Keratinocyte (primary cell): ENCODE measurements at regions not wholly inside any gene's neighbourhood (a gene's known extent, or its start where the extent isn't known, plus 50 kb on each side); places are given as distances from the start of the nearest gene placed in this dataset.

Experiments
- DNase-seq: peaks from one replicate; pipeline ENCODE4 v3.0.0-alpha.2; 2011; ENCODE audit warnings: low read depth, missing footprints, low spot score
- FAIRE-seq: peaks from 2 replicates; lab custom pipeline; 2011; peaks lifted over from hg19 to GRCh38; lab: Jason Lieb, UNC
- H2AFZ ChIP-seq: 2 replicates; pipeline ENCODE4 v1.6.0; 2012; ENCODE audit warnings: low read length, control low read depth, inconsistent platforms; ENCODE audit not compliant: control insufficient read depth
- H3K27ac ChIP-seq: 2 replicates; pipeline ENCODE4 v1.5.1; 2011; ENCODE audit warnings: low read length; ENCODE audit not compliant: control insufficient read depth, insufficient read depth
- H3K27me3 ChIP-seq: 3 replicates; pipeline ENCODE4 v1.6.0; 2011; ENCODE audit warnings: low read length; ENCODE audit not compliant: control insufficient read depth, insufficient read depth; ENCODE audit errors: extremely low read depth
- H3K36me3 ChIP-seq, 2 experiments: 2 replicates in 1 of 2; 3 replicates in 1 of 2; pipeline ENCODE4 v1.5.1; 2011; ENCODE audit warnings: low read length in 2 of 2, mild to moderate bottlenecking in 1 of 2; ENCODE audit not compliant: control insufficient read depth in 2 of 2, insufficient read depth in 2 of 2; ENCODE audit errors: extremely low read depth in 1 of 2
- H3K4me1 ChIP-seq: 3 replicates; pipeline ENCODE4 v1.5.1; 2011; ENCODE audit warnings: low read length; ENCODE audit not compliant: control insufficient read depth, insufficient read depth; ENCODE audit errors: extremely low read depth
- H3K4me2 ChIP-seq: 3 replicates; pipeline ENCODE4 v1.6.0; 2011; ENCODE audit warnings: low read depth, low read length; ENCODE audit not compliant: control insufficient read depth, insufficient read depth; ENCODE audit errors: extremely low read depth
- H3K4me3 ChIP-seq, 3 experiments: fragments of 200-600 bp in 1 of 3; sonication (generic) in 1 of 3; 2 replicates in 2 of 3; 3 replicates in 1 of 3; pipeline ENCODE4 v1.5.1; 2011 to 2016; ENCODE audit warnings: low read length in 3 of 3, mild to moderate bottlenecking in 3 of 3, control low read depth in 2 of 3, inconsistent platforms in 1 of 3, low read depth in 1 of 3, mixed read lengths in 1 of 3, mixed run types in 1 of 3, moderate library complexity in 1 of 3; ENCODE audit not compliant: control insufficient read depth in 2 of 3, insufficient read depth in 2 of 3; ENCODE audit errors: extremely low read depth in 1 of 3
- H3K79me2 ChIP-seq: 2 replicates; pipeline ENCODE4 v1.6.0; 2012; ENCODE audit warnings: low read length; ENCODE audit not compliant: control insufficient read depth, insufficient read depth
- H3K9ac ChIP-seq: 3 replicates; pipeline ENCODE4 v1.6.0; 2011; ENCODE audit warnings: low read length; ENCODE audit not compliant: control insufficient read depth, insufficient read depth; ENCODE audit errors: extremely low read depth
- H3K9me1 ChIP-seq: 3 replicates; pipeline ENCODE4 v1.6.0; 2011; ENCODE audit warnings: low read length; ENCODE audit not compliant: control insufficient read depth, insufficient read depth; ENCODE audit errors: extremely low read depth
- H3K9me3 ChIP-seq: 2 replicates; pipeline ENCODE4 v1.5.1; 2012; ENCODE audit warnings: low read depth, low read length; ENCODE audit not compliant: control insufficient read depth
- H4K20me1 ChIP-seq: 3 replicates; pipeline ENCODE4 v1.6.0; 2011; ENCODE audit warnings: low read length; ENCODE audit not compliant: control insufficient read depth, insufficient read depth; ENCODE audit errors: extremely low read depth
- EZH2 ChIP-seq: IDR thresholded peaks from one replicate; pipeline ENCODE4 v1.6.1; 2012; ENCODE audit warnings: inconsistent platforms, mild to moderate bottlenecking, low read length, moderate library complexity
- dilution Hi-C: fragments of 300-500 bp; cut with MboI; formaldehyde crosslinking; loops from one replicate; pipeline ENCODE4 v1.7.0; 2020; ENCODE audit warnings: low sequenced_read_pairs; ENCODE audit not compliant: extremely low pct_ligation_motif_present
- TF ChIP-seq, protein P1 (sequence below), 3 experiments: IDR thresholded peaks in 1 of 3; conservative IDR thresholded peaks in 1 of 3; optimal IDR thresholded peaks in 1 of 3; 2 replicates in 2 of 3; 3 replicates in 1 of 3; pipeline versions ENCODE3 to v1.5.1; 2011; ENCODE audit warnings: low read length in 3 of 3, mild to moderate bottlenecking in 3 of 3, moderate library complexity in 2 of 3, control low read depth in 1 of 3, inconsistent platforms in 1 of 3; ENCODE audit not compliant: insufficient read depth in 2 of 3; ENCODE audit errors: extremely low read depth in 1 of 3

- no peak for FAIRE-seq
- H3K9me1 ChIP-seq = no peaks in the 10 kb centered on the region
- TF ChIP-seq, protein P1, sequence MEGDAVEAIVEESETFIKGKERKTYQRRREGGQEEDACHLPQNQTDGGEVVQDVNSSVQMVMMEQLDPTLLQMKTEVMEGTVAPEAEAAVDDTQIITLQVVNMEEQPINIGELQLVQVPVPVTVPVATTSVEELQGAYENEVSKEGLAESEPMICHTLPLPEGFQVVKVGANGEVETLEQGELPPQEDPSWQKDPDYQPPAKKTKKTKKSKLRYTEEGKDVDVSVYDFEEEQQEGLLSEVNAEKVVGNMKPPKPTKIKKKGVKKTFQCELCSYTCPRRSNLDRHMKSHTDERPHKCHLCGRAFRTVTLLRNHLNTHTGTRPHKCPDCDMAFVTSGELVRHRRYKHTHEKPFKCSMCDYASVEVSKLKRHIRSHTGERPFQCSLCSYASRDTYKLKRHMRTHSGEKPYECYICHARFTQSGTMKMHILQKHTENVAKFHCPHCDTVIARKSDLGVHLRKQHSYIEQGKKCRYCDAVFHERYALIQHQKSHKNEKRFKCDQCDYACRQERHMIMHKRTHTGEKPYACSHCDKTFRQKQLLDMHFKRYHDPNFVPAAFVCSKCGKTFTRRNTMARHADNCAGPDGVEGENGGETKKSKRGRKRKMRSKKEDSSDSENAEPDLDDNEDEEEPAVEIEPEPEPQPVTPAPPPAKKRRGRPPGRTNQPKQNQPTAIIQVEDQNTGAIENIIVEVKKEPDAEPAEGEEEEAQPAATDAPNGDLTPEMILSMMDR (optimal IDR thresholded peaks at IDR 0.05 in 1 of 3, IDR thresholded peaks at IDR 0.05 in 1 of 3, conservative IDR thresholded peaks at IDR 0.05 in 1 of 3; ENCODE audit: extremely low read depth in 1 of 3, insufficient read depth in 2 of 3, low read length in 3 of 3) = peak in 2 of 3 experiments; percentile 32 to 47
- TF ChIP-seq EZH2 = no peak
Observed at GRCh38 chr11:112694813-112695212, 266.4 kb upstream of the NCAM1 start.

DNA sequence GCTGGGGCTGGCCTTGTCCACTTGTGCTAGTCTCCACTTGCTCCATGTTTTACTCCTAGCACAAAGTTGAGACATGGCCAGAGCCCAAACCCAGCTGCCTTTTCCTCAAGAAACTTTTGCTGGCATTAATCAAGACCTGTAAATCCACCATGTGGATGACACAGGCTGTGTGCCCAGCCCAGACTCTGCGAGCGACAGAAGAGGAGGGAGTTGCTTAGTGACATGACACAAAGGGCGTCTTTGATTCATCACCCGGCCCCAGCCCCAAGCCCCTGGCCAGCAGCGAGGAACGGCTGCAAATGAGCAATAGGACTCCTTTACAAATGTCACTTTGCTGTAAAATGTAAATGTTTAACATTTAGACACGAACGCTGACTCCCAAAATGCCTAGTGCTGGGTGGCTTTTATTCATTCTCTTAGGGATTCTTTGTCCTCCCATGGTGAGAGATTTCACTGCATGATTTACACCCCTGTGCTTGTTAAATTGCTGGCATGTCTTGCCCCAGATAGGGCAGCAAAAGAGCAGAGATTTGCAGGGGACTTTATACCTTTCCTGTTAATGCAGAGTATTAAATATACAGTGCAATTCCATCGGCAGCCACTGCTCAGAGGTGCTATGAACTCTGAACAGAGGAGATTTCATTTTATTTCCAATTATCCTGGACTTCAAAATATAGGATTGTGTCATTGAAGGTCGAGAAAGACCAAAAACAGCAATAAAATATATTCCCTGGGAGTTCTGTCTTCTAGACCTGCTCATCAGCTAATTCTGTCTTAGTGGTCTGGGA lies 263.6 kb upstream of the NCAM1 start:
- H2AFZ ChIP-seq = no peak overlapping the region
- H3K36me3 ChIP-seq = no peaks in the 10 kb centered on the region
- no peaks in the 10 kb centered on the region for H4K20me1 ChIP-seq
- FAIRE-seq (no peak), DNase-seq (no peak)
- peaks cover 12% of the 10 kb centered on the region for H3K4me1 ChIP-seq
- peaks cover 4% of the 10 kb centered on the region for H3K27me3 ChIP-seq
- H3K79me2 ChIP-seq = no peaks in the 10 kb centered on the region
- H3K4me2 ChIP-seq = no peak overlapping the region
- no peak overlapping the region for H3K9ac ChIP-seq
- dilution Hi-C loops = no loop called here
- no peak overlapping the region for H3K4me3 ChIP-seq
- H3K9me3 ChIP-seq = no peaks in the 10 kb centered on the region
- TF ChIP-seq EZH2 = no peak
- TF ChIP-seq, protein P1 (optimal IDR thresholded peaks at IDR 0.05 in 1 of 3, IDR thresholded peaks at IDR 0.05 in 1 of 3, conservative IDR thresholded peaks at IDR 0.05 in 1 of 3; ENCODE audit: extremely low read depth in 1 of 3, insufficient read depth in 2 of 3, low read length in 3 of 3) = no peak
- H3K27ac ChIP-seq = no peak overlapping the region
- no peaks in the 10 kb centered on the region for H3K9me1 ChIP-seq

More at GRCh38 chr11:112694813-112695212, 266.4 kb upstream of the NCAM1 start:
- Histone ChIP-seq H2AFZ (no peak overlapping the region), H4K20me1 (no peaks in the 10 kb centered on the region), H3K27ac (no peak overlapping the region), H3K4me2 (no peak overlapping the region), H3K4me1 (peaks cover 12% of the 10 kb centered on the region), H3K27me3 (peaks cover 4% of the 10 kb centered on the region), H3K36me3 (no peaks in the 10 kb centered on the region), H3K9me3 (no peaks in the 10 kb centered on the region), H3K9ac (no peak overlapping the region), H3K4me3 (no peak overlapping the region), H3K79me2 (no peaks in the 10 kb centered on the region)
- DNase-seq = no peak
- dilution Hi-C loops = no loop called here
